ENCODE measurements at regions not wholly inside any gene's neighbourhood (a gene's known extent, or its start where the extent isn't known, plus 50 kb on each side); places are given as distances from the start of the nearest gene placed in this dataset.
"Not testable (repeated sequence)": the region's sequence is repeated elsewhere in the genome, so short reads cannot be mapped to it uniquely, and the experiment has no call there.

DNA sequence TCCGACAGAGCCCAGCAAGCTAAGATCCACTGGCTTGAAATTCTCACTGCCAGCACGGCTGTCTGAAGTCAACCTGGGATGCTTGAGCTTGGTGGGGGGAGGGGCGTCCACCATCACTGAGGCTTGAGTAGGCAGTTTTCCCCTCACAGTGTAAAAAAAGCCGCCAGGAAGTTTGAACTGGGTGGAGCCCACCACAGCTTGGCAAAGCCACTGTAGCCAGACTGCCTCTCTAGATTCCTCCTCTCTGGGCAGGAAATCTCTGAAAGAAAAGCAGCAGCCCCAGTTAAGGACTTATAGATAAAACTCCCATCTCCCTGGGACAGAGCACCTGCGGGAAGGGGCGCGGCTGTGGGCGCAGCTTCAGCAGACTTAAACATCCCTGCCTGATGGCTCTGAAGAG lies 68.7 kb upstream of the LIPC start:
- DNase-seq = not testable (repeated sequence)

GRCh38 chr15:58363673-58364072 lies 68.1 kb upstream of the LIPC start:
- not testable (repeated sequence) for DNase-seq

DNA sequence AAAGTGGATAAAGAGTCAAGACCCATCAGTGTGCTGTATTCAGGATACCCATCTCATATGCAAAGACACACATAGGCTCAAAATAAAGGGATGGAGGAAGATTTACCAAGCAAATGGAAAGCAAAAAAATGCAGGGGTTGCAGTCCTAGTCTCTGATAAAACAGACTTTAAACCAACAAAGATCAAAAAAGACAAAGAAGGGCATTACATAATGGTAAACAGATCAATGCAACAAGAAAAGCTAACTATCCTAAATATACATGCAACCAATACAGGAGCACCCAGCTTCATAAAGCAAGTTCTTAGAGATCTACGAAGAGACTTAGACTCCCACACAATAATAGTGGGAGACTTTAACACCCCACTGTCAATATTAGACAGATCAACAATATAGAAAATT lies 66.7 kb upstream of the LIPC start:
- not testable (repeated sequence) for DNase-seq

GRCh38 chr15:58369261-58369701 lies 62.5 kb upstream of the LIPC start:
- peak; percentile 40 for DNase-seq

GRCh38 chr15:58369956-58370355 lies 61.8 kb upstream of the LIPC start:
- DNase-seq = no peak

DNA sequence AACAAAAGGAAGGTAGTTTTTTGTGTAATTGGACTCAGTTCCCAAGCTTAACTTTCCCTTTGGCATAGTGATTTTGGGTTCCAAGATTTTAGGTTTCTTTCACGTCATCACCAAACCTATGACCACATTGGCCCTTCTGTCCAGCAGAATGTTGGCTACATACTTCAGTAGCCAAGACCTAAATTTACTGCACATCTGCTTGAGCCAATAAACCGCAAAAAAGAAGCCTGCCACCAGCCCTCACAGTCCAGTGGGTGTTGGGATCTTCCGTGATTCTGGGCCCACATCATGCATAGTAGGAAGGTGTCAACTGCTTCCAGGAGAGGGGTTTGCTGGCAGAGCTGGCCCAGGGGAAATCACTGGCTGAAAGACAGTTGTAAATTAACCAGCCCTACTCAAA lies 57.6 kb upstream of the LIPC start:
- DNase-seq = peak; percentile 17

DNA sequence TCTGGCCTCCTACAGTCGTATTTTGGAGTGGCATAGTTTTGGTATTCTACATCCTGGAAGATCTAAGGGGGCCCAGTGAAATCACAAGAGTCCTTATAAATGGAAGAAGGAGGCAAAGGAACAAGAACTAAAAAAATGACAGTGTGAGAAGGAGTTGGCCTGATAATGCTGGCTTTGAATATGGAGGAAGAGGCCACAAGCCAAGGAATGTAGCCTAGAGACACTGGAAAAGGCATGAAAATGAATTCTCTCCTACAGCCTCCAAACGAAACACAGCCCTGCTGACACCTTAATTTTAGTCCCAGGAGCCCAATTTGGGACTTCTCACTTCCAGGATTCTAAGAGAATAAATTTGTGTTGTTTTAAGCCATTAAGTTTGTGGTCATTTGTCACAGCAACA lies 54.6 kb upstream of the LIPC start:
- DNase-seq = no peak

DNA sequence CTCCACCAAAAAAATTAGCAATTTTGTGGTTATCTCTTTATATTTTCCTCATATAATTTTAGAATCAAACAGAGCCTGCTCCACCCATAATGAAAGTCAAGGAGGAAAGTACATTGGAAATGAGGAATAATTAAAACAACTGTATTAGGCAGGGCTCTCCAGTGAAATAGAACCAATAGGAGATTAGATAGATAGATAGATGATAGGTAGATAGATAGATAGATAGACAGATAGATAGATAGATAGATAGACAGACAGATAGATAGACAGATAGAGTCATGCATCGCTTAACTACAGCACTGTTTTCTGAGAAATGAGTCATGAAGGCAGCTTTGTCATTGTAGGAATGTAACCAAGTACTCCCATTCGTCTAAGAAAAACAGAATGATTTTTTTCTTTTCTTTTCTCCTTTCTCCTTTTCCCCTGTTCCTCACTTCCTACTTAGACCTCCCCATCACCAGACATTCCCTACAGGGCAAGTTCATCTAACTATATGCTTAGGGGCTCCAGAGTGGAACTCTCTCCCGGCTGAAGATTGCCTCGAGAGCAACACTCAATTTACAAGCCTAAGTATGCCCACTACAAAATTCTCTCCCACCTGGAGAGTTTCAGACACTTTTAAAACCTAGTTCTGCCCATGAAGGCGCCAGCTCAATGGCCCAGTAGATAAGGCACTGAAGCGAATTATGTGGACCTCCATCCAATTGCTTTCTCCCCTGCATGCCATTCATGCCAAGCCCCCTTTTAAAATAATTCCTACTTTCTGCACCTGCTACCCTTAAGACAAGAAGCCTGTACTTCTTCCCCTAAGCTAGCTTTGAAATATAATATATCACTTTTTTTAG lies 53.3 kb upstream of the LIPC start:
- DNase-seq = peak; percentile 25

DNA sequence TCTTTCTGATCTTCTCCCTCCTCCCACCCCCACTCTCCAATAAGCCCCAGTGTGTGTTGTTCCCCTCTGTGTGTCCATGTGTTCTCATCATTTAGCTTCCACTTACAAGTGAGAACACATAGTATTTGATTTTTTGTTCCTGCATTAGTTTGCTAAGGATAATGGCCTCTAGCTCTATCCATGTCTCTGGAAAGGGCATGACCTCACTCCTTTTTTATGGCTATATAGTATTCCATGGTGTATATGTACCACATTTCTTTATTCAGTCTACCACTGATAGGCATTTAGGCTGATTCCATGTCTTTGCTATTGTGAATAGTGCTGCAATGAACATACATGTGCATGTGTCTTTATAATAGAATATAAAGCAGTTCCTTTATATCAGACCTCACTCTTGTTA lies 52.3 kb upstream of the LIPC start:
- DNase-seq = not testable (repeated sequence)

- DNase-seq = no peak
Observed at GRCh38 chr15:58380280-58380945, 51.4 kb upstream of the LIPC start.

- DNase-seq = no peak
Observed at GRCh38 chr15:58381697-58382096, 50.1 kb upstream of the LIPC start.

All from fibroblast of upper back skin (primary cell).